ENCODE measurements at regions not wholly inside any gene's neighbourhood (a gene's known extent, or its start where the extent isn't known, plus 50 kb on each side); places are given as distances from the start of the nearest gene placed in this dataset.

- H3K9me3 ChIP-seq (ENCODE audit: low read depth), result no peaks in the 10 kb centered on the region
- H3K4me1 ChIP-seq (ENCODE audit: insufficient read depth), result peaks cover 12% of the 10 kb centered on the region
- peaks cover 29% of the 10 kb centered on the region for H3K27me3 ChIP-seq
- H3K4me2 ChIP-seq, result peak overlapping the region; percentile 87
- peak overlapping the region; percentile 91 for H2AFZ ChIP-seq
- DNase-seq (ENCODE audit: low spot score), result peak; percentile 45
- H3K36me3 ChIP-seq (replicated peaks; ENCODE audit: insufficient read depth, low read depth), result no peaks in the 10 kb centered on the region
- H3K27ac ChIP-seq, result peak overlapping the region; percentile 76
- WGBS (ENCODE audit: low lambda C conversion rate, missing lambda C conversion rate), result 45% methylated on average over 29 of the region's 32 CpGs
- TF ChIP-seq, protein P1, sequence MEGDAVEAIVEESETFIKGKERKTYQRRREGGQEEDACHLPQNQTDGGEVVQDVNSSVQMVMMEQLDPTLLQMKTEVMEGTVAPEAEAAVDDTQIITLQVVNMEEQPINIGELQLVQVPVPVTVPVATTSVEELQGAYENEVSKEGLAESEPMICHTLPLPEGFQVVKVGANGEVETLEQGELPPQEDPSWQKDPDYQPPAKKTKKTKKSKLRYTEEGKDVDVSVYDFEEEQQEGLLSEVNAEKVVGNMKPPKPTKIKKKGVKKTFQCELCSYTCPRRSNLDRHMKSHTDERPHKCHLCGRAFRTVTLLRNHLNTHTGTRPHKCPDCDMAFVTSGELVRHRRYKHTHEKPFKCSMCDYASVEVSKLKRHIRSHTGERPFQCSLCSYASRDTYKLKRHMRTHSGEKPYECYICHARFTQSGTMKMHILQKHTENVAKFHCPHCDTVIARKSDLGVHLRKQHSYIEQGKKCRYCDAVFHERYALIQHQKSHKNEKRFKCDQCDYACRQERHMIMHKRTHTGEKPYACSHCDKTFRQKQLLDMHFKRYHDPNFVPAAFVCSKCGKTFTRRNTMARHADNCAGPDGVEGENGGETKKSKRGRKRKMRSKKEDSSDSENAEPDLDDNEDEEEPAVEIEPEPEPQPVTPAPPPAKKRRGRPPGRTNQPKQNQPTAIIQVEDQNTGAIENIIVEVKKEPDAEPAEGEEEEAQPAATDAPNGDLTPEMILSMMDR (IDR thresholded peaks at IDR 0.05; ENCODE audit: poor library complexity), result no peak
- no peak for TF ChIP-seq EZH2phosphoT487 (IDR thresholded peaks at IDR 0.05; ENCODE audit: low read depth, severe bottlenecking, unreplicated experiment)
- no peak for TF ChIP-seq EZH2 (IDR thresholded peaks at IDR 0.05; ENCODE audit: borderline replicate concordance)
- peak overlapping the region; percentile 24 for H3K4me3 ChIP-seq
- no peaks in the 10 kb centered on the region for H3K9me2 ChIP-seq (replicated peaks; ENCODE audit: insufficient read depth)
- no peaks in the 10 kb centered on the region for H3K79me2 ChIP-seq
- no peaks in the 10 kb centered on the region for H4K20me1 ChIP-seq (ENCODE audit: insufficient read depth, poor library complexity, severe bottlenecking)
Measured at GRCh38 chr1:207962716-207963426, 51.9 kb upstream of the CD34 start.
